ENCODE measurements at regions not wholly inside any gene's neighbourhood (a gene's known extent, or its start where the extent isn't known, plus 50 kb on each side); places are given as distances from the start of the nearest gene placed in this dataset.

DNA sequence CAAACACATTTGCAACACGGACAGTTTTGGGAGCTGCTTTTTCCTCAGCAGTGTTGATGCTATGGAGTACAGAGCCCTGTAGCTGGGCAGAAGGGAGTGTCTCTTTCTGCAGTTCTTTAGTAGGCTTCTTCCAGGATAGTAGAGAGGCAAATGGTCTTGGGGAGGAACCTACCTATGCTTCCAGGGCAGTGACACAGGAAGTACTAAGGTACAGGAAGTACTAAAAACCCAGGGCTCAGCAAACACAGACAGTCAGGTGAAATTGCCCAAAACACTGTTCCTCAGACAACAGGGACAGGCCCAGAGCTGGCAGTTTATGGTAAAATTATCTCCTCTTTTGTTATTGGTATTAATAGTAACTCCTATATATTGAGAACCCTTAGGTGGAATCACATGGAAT is 217.6 kb downstream of the TTC8 start (continued):
- no peak for TF ChIP-seq PREB (CRISPR knock-in tag; IDR thresholded peaks at IDR 0.05; ENCODE audit: borderline replicate concordance)

DNA sequence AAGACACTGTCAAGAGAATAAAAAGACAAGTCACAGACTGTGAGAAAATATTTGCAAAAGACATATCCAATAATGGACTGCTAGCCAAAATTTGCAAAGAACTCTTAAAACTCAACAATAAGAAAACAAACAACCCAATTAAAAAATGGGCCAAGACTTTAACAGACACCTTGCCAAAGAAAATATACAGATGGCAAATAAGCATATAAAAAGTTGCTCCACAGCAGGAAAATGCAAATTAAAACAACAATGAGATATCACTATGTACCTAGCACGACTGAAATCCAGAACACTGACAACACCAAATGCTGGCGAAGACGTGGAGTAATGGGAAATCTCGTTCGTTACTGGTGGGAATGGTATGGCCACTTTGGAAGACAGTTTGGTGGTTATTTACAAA is 228.9 kb downstream of the TTC8 start:
- Mint-ChIP-seq H3K27me3 (ENCODE audit: low read depth) (peaks cover 12% of the 10 kb centered on the region), H3K4me3 (no peak overlapping the region), H3K36me3 (peaks cover 15% of the 10 kb centered on the region), H3K9me3 (peaks cover 40% of the 10 kb centered on the region), H3K27ac (no peak overlapping the region), H3K4me1 (no peaks in the 10 kb centered on the region)
- TF ChIP-seq PRRX2 (CRISPR knock-in tag; IDR thresholded peaks at IDR 0.05), result no peak
- TF ChIP-seq HMGXB4 (CRISPR knock-in tag; IDR thresholded peaks at IDR 0.05), result no peak
- TF ChIP-seq ZNF416 (CRISPR knock-in tag; IDR thresholded peaks at IDR 0.05), result no peak
- TF ChIP-seq, protein P1, sequence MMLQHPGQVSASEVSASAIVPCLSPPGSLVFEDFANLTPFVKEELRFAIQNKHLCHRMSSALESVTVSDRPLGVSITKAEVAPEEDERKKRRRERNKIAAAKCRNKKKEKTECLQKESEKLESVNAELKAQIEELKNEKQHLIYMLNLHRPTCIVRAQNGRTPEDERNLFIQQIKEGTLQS (CRISPR knock-in tag; conservative IDR thresholded peaks at IDR 0.05), result no peak
- TF ChIP-seq CDX4 (CRISPR knock-in tag; IDR thresholded peaks at IDR 0.05; ENCODE audit: borderline replicate concordance), result no peak
- TF ChIP-seq E2F1 (CRISPR knock-in tag; IDR thresholded peaks at IDR 0.05), result no peak
- no peak for TF ChIP-seq SOX15 (CRISPR knock-in tag; IDR thresholded peaks at IDR 0.05)
- TF ChIP-seq, protein P2, sequence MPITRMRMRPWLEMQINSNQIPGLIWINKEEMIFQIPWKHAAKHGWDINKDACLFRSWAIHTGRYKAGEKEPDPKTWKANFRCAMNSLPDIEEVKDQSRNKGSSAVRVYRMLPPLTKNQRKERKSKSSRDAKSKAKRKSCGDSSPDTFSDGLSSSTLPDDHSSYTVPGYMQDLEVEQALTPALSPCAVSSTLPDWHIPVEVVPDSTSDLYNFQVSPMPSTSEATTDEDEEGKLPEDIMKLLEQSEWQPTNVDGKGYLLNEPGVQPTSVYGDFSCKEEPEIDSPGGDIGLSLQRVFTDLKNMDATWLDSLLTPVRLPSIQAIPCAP (CRISPR knock-in tag; IDR thresholded peaks at IDR 0.05), result no peak
- no peak for TF ChIP-seq MXD4 (CRISPR knock-in tag; IDR thresholded peaks at IDR 0.05; ENCODE audit: borderline replicate concordance)
- no peak for TF ChIP-seq ZNF423 (CRISPR knock-in tag; IDR thresholded peaks at IDR 0.05)
- TF ChIP-seq, protein P3, sequence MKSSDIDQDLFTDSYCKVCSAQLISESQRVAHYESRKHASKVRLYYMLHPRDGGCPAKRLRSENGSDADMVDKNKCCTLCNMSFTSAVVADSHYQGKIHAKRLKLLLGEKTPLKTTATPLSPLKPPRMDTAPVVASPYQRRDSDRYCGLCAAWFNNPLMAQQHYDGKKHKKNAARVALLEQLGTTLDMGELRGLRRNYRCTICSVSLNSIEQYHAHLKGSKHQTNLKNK (CRISPR knock-in tag; IDR thresholded peaks at IDR 0.05), result no peak
- POLR2A ChIA-PET, result interaction anchor here (0.6 kb wide), 1 partner anchor 388 kb away, joined by 3 read pairs; no protein-coding TSS in a partner anchor
- CTCF ChIA-PET, result no interaction called here
- ATAC-seq (no peak), DNase-seq (ENCODE audit: low spot score) (no peak)

GRCh38 chr14:89056394-89056793 is 231.9 kb downstream of the TTC8 start:
- no peaks in the 10 kb centered on the region for H3K4me1 Mint-ChIP-seq
- ChIA-PET CTCF (no interaction called here), POLR2A (no interaction called here)
- H3K9me3 Mint-ChIP-seq, result peaks cover 35% of the 10 kb centered on the region
- DNase-seq (ENCODE audit: low spot score), result no peak
- no peak overlapping the region for H3K4me3 Mint-ChIP-seq
- peaks cover 10% of the 10 kb centered on the region for H3K36me3 Mint-ChIP-seq
- ATAC-seq, result no peak
- no peak overlapping the region for H3K27ac Mint-ChIP-seq
- H3K27me3 Mint-ChIP-seq (ENCODE audit: low read depth), result peaks cover 16% of the 10 kb centered on the region
- no peak for TF ChIP-seq ZNF138 (CRISPR knock-in tag; conservative IDR thresholded peaks at IDR 0.05)
- TF ChIP-seq GRHL2 (CRISPR knock-in tag; IDR thresholded peaks at IDR 0.05; ENCODE audit: insufficient replicate concordance, severe bottlenecking), result no peak
- no peak for TF ChIP-seq JUN (CRISPR knock-in tag; IDR thresholded peaks at IDR 0.05)
- no peak for TF ChIP-seq GTF2I (CRISPR knock-in tag; conservative IDR thresholded peaks at IDR 0.05)
- TF ChIP-seq NR3C1 (CRISPR knock-in tag; conservative IDR thresholded peaks at IDR 0.05; ENCODE audit: low read depth), result no peak
- no peak for TF ChIP-seq TCF7 (CRISPR knock-in tag; IDR thresholded peaks at IDR 0.05; ENCODE audit: low read depth)
- no peak for TF ChIP-seq MLX (CRISPR knock-in tag; IDR thresholded peaks at IDR 0.05)
- no peak for TF ChIP-seq ETV6 (CRISPR knock-in tag; IDR thresholded peaks at IDR 0.05)
- TF ChIP-seq, protein P4, sequence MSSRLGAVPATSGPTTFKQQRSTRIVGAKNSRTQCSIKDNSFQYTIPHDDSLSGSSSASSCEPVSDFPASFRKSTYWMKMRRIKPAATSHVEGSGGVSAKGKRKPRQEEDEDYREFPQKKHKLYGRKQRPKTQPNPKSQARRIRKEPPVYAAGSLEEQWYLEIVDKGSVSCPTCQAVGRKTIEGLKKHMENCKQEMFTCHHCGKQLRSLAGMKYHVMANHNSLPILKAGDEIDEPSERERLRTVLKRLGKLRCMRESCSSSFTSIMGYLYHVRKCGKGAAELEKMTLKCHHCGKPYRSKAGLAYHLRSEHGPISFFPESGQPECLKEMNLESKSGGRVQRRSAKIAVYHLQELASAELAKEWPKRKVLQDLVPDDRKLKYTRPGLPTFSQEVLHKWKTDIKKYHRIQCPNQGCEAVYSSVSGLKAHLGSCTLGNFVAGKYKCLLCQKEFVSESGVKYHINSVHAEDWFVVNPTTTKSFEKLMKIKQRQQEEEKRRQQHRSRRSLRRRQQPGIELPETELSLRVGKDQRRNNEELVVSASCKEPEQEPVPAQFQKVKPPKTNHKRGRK (CRISPR knock-in tag; IDR thresholded peaks at IDR 0.05; ENCODE audit: borderline replicate concordance), result no peak
- no peak for TF ChIP-seq ZNF281 (CRISPR knock-in tag; IDR thresholded peaks at IDR 0.05)
